Ascending aorta (tissue), 2 donors: ENCODE measurements at regions not wholly inside any gene's neighbourhood (a gene's known extent, or its start where the extent isn't known, plus 50 kb on each side); places are given as distances from the start of the nearest gene placed in this dataset.

ENCODE experiments used
- DNase-seq, 2 donors: peaks; one replicate each; pipeline ENCODE4 v3.0.0-alpha.2; 2019; ENCODE audit warnings: low spot score in 2 of 2
- H3K27ac ChIP-seq, 2 donors: fragments of 200-600 bp; sonication (generic); one replicate each; pipeline ENCODE4 v1.5.1; 2016 to 2017; ENCODE audit warnings: mild to moderate bottlenecking in 1 of 2
- H3K27me3 ChIP-seq: fragments of 200-600 bp; sonication (generic); one replicate; pipeline ENCODE4 v1.5.1; 2017
- H3K36me3 ChIP-seq, 2 donors: fragments of 200-600 bp; sonication (generic); one replicate each; pipeline ENCODE4 v1.5.1; 2016
- H3K4me1 ChIP-seq, 2 donors: fragments of 200-600 bp; sonication (generic); one replicate each; pipeline ENCODE4 v1.5.1; 2016 to 2017; ENCODE audit warnings: mild to moderate bottlenecking in 1 of 2
- H3K4me3 ChIP-seq, 2 donors: fragments of 200-600 bp; sonication (generic); one replicate each; pipeline ENCODE4 v1.5.1; 2016 to 2017; ENCODE audit warnings: mild to moderate bottlenecking in 1 of 2
- H3K9me3 ChIP-seq, 2 donors: fragments of 200-600 bp; sonication (generic); one replicate each; pipeline ENCODE4 v1.5.1; 2016
- CTCF ChIP-seq, 3 experiments: fragments of 200-600 bp in 2 of 3; fragments of 450-650 bp in 1 of 3; sonication (generic) in 2 of 3; IDR thresholded peaks; one replicate each; pipeline ENCODE4 v1.5.1; 2016 to 2019; ENCODE audit warnings: antibody characterized with exemption in 3 of 3, mild to moderate bottlenecking in 1 of 3, moderate library complexity in 1 of 3
- intact Hi-C: fragments of 100-400 bp; cut with DNase I; formaldehyde crosslinking; loops from one replicate; pipeline ENCODE4 v1.15.1; 2023

- no peak for TF ChIP-seq CTCF (IDR thresholded peaks at IDR 0.05)
- H3K9me3 ChIP-seq: no peaks in the 10 kb centered on the region
- no peaks in the 10 kb centered on the region for H3K27me3 ChIP-seq
- peaks cover 0 to 10% of the 10 kb centered on the region in 2 donors for H3K4me1 ChIP-seq
- H3K36me3 ChIP-seq: no peaks in the 10 kb centered on the region
- no peak overlapping the region for H3K27ac ChIP-seq
- no peak overlapping the region for H3K4me3 ChIP-seq
- no peak for DNase-seq
- intact Hi-C loops: no loop called here
Measured at GRCh38 chr7:96418581-96418980, 96.7 kb upstream of the SLC25A13 start.

- no peak for DNase-seq
- Histone ChIP-seq H3K4me3 (no peak overlapping the region), H3K27me3 (no peaks in the 10 kb centered on the region), H3K9me3 (no peaks in the 10 kb centered on the region), H3K4me1 (peaks cover 0 to 10% of the 10 kb centered on the region in 2 donors), H3K36me3 (no peaks in the 10 kb centered on the region), H3K27ac (no peak overlapping the region)
- no peak for TF ChIP-seq CTCF (IDR thresholded peaks at IDR 0.05)
- intact Hi-C loops: no loop called here
Measured at GRCh38 chr7:96417784-96418183, 95.9 kb upstream of the SLC25A13 start.

- no peak for DNase-seq
- intact Hi-C loops: no loop called here
- Histone ChIP-seq H3K4me1 (peaks cover 0 to 10% of the 10 kb centered on the region in 2 donors), H3K4me3 (no peak overlapping the region), H3K36me3 (no peaks in the 10 kb centered on the region), H3K27me3 (no peaks in the 10 kb centered on the region), H3K9me3 (no peaks in the 10 kb centered on the region), H3K27ac (no peak overlapping the region)
- no peak for TF ChIP-seq CTCF (IDR thresholded peaks at IDR 0.05)
Measured at GRCh38 chr7:96416599-96416998, 94.7 kb upstream of the SLC25A13 start.

GRCh38 chr7:96416116-96416515 lies 94.2 kb upstream of the SLC25A13 start:
- intact Hi-C loops: no loop called here
- no peak for DNase-seq
- Histone ChIP-seq H3K4me3 (no peak overlapping the region), H3K27ac (no peak overlapping the region), H3K9me3 (no peaks in the 10 kb centered on the region), H3K4me1 (peaks cover 0 to 10% of the 10 kb centered on the region in 2 donors), H3K27me3 (no peaks in the 10 kb centered on the region), H3K36me3 (no peaks in the 10 kb centered on the region)
- TF ChIP-seq CTCF (IDR thresholded peaks at IDR 0.05): no peak

- intact Hi-C loops: no loop called here
Measured at GRCh38 chr7:96415293-96415940, 93.5 kb upstream of the SLC25A13 start.

More at GRCh38 chr7:96415293-96415940, 93.5 kb upstream of the SLC25A13 start:
- no peak for TF ChIP-seq CTCF (IDR thresholded peaks at IDR 0.05)
- Histone ChIP-seq H3K27me3 (no peaks in the 10 kb centered on the region), H3K9me3 (no peaks in the 10 kb centered on the region), H3K27ac (no peak overlapping the region), H3K4me3 (no peak overlapping the region), H3K36me3 (no peaks in the 10 kb centered on the region), H3K4me1 (peaks cover 0 to 10% of the 10 kb centered on the region in 2 donors)
- DNase-seq: no peak
